ENCODE measurements at regions not wholly inside any gene's neighbourhood (a gene's known extent, or its start where the extent isn't known, plus 50 kb on each side); places are given as distances from the start of the nearest gene placed in this dataset.

- WGBS (ENCODE audit: insufficient coverage, low coverage, low lambda C conversion rate, missing lambda C conversion rate): 42% methylated on average over 2 of the region's 2 CpGs
- intact Hi-C loops (cut with DNase I): no loop called here
These were observed 1251.5 kb downstream of the DNAJB9 start for GRCh38 chr7:109821156-109821555.

GRCh38 chr7:109834851-109835250 lies 1256.1 kb upstream of the LRRN3 start:
- Histone ChIP-seq H3K4me1 (no peaks in the 10 kb centered on the region), H3K27me3 (no peaks in the 10 kb centered on the region), H3K9me3 (no peaks in the 10 kb centered on the region), H3K27ac (no peak overlapping the region), H3K4me3 (no peak overlapping the region), H3K36me3 (no peaks in the 10 kb centered on the region)
- TF ChIP-seq POLR2A (IDR thresholded peaks at IDR 0.05) (no peak), CTCF (IDR thresholded peaks at IDR 0.05) (no peak)
- DNase-seq (no peak), ATAC-seq (no peak)
- intact Hi-C loops (cut with DNase I): no loop called here

More at GRCh38 chr7:109821156-109821555, 1251.5 kb downstream of the DNAJB9 start:
- no peaks in the 10 kb centered on the region for H3K27me3 ChIP-seq
- no peak overlapping the region for H3K4me3 ChIP-seq
- ATAC-seq (no peak), DNase-seq (no peak)
- H3K36me3 ChIP-seq: no peaks in the 10 kb centered on the region
- no peak overlapping the region for H3K27ac ChIP-seq
- no peak for TF ChIP-seq CTCF (IDR thresholded peaks at IDR 0.05)
- TF ChIP-seq POLR2A (IDR thresholded peaks at IDR 0.05): no peak
- no peaks in the 10 kb centered on the region for H3K4me1 ChIP-seq
- no peaks in the 10 kb centered on the region for H3K9me3 ChIP-seq

DNA sequence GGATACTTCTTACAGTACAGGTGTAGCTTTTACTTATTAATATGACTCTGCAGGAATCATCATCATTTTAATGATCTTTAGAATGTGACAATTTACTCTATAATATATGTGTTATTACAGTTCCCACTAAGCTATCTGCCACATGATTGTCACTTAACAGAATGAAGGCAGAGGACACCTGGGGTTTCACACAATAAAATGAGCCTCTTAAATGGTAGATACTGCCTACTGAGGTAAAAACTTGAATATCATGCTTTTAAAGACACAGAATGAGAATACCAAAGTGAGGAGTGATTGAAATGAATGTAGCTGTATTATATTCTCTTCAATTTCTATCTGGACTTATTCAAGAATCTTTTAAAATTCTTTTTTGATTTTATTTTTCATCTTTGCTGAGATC lies 1255.3 kb upstream of the LRRN3 start:
- DNase-seq (no peak), ATAC-seq (no peak)
- Histone ChIP-seq H3K9me3 (no peaks in the 10 kb centered on the region), H3K27ac (no peak overlapping the region), H3K4me1 (no peaks in the 10 kb centered on the region), H3K27me3 (no peaks in the 10 kb centered on the region), H3K36me3 (no peaks in the 10 kb centered on the region), H3K4me3 (no peak overlapping the region)
- intact Hi-C loops (cut with DNase I): no loop called here
- TF ChIP-seq POLR2A (IDR thresholded peaks at IDR 0.05) (no peak), CTCF (IDR thresholded peaks at IDR 0.05) (no peak)

GRCh38 chr7:109836016-109836415 lies 1254.9 kb upstream of the LRRN3 start:
- ATAC-seq (no peak), DNase-seq (no peak)
- WGBS (ENCODE audit: insufficient coverage, low coverage, low lambda C conversion rate, missing lambda C conversion rate): 64% methylated on average over 3 of the region's 3 CpGs
- intact Hi-C loops (cut with DNase I): no loop called here
- Histone ChIP-seq H3K4me1 (no peaks in the 10 kb centered on the region), H3K9me3 (no peaks in the 10 kb centered on the region), H3K4me3 (no peak overlapping the region), H3K36me3 (no peaks in the 10 kb centered on the region), H3K27ac (no peak overlapping the region), H3K27me3 (no peaks in the 10 kb centered on the region)
- no peak for TF ChIP-seq CTCF (IDR thresholded peaks at IDR 0.05)
- TF ChIP-seq POLR2A (IDR thresholded peaks at IDR 0.05): no peak

DNA sequence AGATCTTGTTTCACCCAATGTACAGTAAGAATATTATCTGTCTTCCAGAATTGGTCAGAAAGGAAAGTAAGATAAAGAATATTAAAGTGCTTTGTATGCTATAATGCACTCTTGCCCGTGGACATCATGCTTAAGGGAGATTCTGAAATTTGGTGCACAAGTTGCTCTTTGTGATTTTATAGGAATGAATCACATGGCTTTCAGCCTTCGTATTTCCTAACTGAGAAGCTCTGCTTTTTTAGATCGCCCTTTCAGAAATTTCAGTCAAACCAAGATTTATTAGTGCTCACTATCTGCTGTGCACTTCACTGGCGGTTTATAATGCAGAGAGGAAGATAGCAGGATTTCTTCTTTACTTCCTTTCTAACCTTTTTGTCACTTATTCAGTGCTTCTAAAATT lies 1248.5 kb upstream of the LRRN3 start:
- no peaks in the 10 kb centered on the region for H3K27me3 ChIP-seq
- H3K9me3 ChIP-seq: no peaks in the 10 kb centered on the region
- H3K4me3 ChIP-seq: no peak overlapping the region
- intact Hi-C loops (cut with DNase I): no loop called here
- no peak overlapping the region for H3K27ac ChIP-seq
- no peak for DNase-seq
- no peaks in the 10 kb centered on the region for H3K36me3 ChIP-seq
- H3K4me1 ChIP-seq: no peaks in the 10 kb centered on the region
- TF ChIP-seq CTCF (IDR thresholded peaks at IDR 0.05) (no peak), POLR2A (IDR thresholded peaks at IDR 0.05) (no peak)
- ATAC-seq: no peak
- 66% methylated on average over 4 of the region's 4 CpGs for WGBS (ENCODE audit: insufficient coverage, low coverage, low lambda C conversion rate, missing lambda C conversion rate)

Data from right lobe of liver (tissue), 6 donors.